ENCODE measurements at regions not wholly inside any gene's neighbourhood (a gene's known extent, or its start where the extent isn't known, plus 50 kb on each side); places are given as distances from the start of the nearest gene placed in this dataset.

DNA sequence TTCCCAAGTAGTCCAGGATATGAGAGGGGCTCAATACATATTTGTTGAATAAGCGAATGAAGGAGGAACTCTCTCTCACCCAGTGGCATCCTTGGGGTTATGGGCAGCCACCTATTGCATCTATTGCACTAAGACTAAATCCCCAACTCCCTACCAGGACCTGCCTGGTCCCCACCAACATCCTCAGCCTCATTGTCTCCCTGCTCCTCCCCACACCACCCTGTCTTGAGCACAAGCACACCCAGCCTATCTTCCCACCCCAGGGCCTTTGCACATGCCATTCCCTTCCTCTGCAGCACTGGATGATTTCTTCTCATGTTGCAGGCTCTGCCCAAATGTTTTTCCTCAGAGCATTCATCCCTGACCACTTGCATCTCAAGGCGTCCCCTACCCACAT lies 133.8 kb downstream of the BARX1 start:
- TF ChIP-seq, protein P1, sequence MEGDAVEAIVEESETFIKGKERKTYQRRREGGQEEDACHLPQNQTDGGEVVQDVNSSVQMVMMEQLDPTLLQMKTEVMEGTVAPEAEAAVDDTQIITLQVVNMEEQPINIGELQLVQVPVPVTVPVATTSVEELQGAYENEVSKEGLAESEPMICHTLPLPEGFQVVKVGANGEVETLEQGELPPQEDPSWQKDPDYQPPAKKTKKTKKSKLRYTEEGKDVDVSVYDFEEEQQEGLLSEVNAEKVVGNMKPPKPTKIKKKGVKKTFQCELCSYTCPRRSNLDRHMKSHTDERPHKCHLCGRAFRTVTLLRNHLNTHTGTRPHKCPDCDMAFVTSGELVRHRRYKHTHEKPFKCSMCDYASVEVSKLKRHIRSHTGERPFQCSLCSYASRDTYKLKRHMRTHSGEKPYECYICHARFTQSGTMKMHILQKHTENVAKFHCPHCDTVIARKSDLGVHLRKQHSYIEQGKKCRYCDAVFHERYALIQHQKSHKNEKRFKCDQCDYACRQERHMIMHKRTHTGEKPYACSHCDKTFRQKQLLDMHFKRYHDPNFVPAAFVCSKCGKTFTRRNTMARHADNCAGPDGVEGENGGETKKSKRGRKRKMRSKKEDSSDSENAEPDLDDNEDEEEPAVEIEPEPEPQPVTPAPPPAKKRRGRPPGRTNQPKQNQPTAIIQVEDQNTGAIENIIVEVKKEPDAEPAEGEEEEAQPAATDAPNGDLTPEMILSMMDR (IDR thresholded peaks at IDR 0.05): no peak
- no peak for TF ChIP-seq POLR2A (IDR thresholded peaks at IDR 0.05)

Measured in body of pancreas (tissue), 4 donors.